Left colon (tissue), 2 donors: ENCODE measurements at regions not wholly inside any gene's neighbourhood (a gene's known extent, or its start where the extent isn't known, plus 50 kb on each side); places are given as distances from the start of the nearest gene placed in this dataset.

ENCODE experiments used
- ATAC-seq: fragments of 200-7000 bp; cut with Tn5 transposase; one replicate; pipeline ENCODE4 v1.9.1; 2020; ENCODE audit warnings: mild to moderate bottlenecking, moderate library complexity
- DNase-seq, 2 donors: peaks; one replicate each; pipeline ENCODE4 v3.0.0-alpha.2; 2020
- intact Hi-C, 2 donors: fragments of 100-400 bp; cut with DNase I in 1 of 2; cut with micrococcal nuclease in 1 of 2; formaldehyde crosslinking; loops; one replicate each; pipeline versions ENCODE4 v1.11.2 to v1.14.0; 2022; cut with DNase I, micrococcal nuclease
- donor health status: DM: no; HTN: no; CAD: no.
- donor health status: DM: yes; HTN: yes; CAD: no.

DNA sequence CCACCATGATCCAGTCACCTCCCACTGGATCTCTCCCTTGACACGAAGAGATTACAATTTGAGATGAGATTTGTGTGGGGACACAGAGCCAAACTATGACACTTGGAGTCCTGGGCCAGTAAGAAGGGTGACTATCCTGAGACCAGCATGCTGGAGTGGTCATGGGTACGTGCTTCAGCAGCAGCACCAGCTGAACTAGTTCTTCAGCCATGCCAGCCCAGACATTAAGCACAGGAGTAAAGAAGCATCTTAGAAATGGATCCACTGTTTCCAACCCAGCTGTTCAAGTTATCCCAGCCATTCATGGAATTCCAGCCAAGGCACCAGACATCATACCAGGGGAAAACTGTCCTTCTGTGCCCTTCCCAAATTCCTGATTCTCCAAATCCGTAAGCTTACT lies 370.0 kb downstream of the MAFB start:
- no peak for ATAC-seq
- DNase-seq, result no peak
- intact Hi-C loops, result no loop called here

DNA sequence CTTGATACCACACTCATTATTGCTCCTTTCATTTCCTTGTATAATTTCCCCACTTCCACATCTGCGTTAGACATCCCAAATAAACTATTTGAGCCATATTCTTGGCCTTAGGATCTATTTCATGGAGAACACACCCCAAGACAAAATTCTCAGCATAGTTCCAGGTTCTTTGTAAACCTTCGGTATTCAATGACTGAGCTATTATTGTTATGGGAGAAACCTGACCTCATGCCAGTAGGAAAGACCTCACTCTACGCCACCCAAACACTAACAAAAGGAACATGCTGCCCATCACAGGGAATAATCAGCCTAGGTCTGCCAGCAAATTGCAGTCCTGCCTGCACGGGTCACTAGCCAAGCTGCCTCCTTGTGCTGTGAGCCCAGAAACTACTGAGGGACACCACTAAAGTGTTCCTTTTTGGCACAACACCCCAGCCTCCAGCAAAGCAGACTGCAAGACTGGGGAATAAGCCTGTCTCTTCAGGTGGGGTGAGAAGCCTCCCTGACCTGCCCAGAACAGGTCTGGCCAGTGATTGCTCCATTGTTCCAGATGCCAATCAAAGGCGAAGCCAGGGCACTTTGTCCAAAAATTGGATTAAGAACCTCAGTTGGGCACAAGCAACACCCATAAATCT lies 371.8 kb downstream of the MAFB start:
- intact Hi-C loops, result no loop called here
- ATAC-seq (no peak), DNase-seq (no peak)

DNA sequence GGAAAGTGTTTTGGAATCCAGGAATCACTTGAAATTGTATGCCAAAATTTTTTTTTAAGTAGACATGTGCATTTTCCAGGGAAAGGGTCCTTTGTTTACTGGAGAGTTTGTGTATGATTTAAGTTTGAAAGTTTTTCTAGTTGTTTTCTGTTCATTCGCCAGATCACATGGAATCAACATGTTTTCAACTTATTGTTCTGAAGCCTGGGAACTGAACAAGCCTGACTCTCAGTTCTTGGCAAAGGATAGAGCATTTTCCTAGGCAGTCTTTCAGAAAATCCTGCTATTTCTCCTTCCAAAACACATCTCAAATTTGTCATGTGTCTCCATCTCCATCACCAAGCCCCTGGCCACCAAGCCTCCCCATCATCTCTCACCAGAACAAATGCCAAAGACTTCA lies 374.8 kb downstream of the MAFB start:
- DNase-seq, result no peak
- intact Hi-C loops, result no loop called here
- no peak for ATAC-seq

DNA sequence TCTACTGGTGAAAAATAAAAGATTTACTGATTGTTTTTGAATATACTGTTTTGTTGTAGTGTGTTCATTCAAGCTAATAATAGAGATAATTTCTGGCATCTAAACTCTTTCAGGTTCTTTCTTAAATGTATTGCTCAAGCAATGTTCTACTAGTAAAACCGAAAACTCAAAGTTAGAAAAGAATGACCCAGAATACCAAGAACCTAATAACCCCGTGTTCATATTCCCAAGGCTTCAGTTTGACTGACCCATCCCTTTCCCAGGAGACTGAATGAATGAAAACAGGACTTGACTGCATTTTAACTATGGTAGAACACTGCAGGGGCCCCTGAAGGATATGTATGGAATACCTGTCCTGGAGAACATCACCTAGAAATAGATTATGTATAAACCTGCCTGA lies 375.3 kb downstream of the MAFB start:
- no peak for ATAC-seq
- intact Hi-C loops, result no loop called here
- no peak for DNase-seq

DNA sequence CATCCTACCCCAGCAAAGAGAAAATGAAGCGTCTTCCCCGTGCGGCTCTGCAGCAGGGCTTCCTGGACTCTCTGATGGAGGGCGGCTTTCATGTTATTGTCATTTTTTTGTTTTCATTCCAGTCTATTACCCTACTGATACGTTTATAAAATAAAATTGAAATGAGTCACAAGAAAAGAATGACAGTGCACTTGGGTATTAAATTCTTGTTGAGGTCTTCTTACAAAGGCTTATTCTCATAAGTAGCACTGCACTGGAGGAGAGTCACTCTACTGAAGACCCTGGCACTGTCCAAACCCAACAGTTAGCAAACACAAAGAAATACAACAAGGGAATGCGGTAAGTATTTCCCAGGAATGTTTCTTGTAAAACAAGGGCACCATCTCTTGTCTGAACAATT lies 379.3 kb downstream of the MAFB start:
- DNase-seq (no peak), ATAC-seq (no peak)
- intact Hi-C loops, result no loop called here

DNA sequence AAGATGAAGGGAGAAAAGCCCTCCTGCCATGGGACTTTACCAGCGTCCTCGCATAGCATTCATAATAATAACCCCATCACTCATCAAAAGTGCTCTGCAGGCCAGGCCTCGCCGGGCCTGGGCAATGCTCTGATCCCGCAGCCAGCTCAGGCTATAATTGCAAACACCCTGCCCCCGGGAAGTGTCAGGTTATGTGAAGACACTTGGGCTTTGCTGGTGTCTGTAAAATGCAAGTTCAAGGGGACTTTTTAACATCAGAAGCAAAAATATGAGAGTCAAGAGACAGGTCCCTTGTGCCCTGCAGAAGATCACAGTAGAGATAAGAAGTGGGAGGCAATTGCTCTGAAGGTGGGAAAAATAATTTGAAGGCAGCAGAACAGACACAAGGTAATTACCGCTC lies 381.0 kb downstream of the MAFB start:
- DNase-seq, result no peak
- no peak for ATAC-seq
- intact Hi-C loops, result no loop called here

DNA sequence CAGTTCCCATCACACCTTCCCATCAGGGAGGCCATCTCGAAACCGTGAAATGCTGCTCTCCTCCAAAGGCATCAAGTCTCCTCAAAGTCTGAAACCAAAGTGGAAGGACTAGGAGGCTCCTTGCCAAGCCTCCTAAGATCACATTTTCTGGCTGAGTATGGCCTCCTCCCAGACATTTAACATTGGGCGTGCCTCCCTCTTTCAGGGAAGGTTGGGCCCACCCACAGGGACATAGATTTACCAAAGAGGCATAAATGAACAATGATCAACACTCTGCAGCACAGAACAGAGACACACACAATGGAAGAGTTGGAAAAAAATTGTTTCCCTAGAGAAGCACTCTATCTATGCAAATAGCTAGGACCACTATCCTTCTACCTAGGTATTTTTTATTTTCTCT lies 381.8 kb downstream of the MAFB start:
- DNase-seq (no peak), ATAC-seq (no peak)
- intact Hi-C loops, result no loop called here

DNA sequence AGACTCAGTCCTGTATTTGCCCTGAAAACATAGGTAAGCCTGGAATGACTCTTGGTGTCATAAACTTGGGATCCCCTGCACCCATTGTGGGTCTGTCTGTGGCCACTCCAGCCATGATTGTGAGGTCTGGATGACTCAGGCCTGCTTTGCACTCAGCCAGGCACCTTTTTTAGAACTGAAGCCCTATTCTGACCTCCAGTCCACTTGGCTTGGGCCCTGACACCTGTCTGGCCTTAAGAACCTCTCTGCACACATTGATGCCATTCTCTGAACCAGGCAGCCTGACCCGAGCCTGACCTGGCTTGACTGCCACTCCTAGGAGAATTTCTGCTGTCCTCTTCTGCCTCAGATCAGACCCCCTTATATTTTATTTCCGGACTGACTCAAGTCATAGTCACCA lies 383.7 kb downstream of the MAFB start:
- intact Hi-C loops, result no loop called here
- DNase-seq (no peak), ATAC-seq (no peak)

DNA sequence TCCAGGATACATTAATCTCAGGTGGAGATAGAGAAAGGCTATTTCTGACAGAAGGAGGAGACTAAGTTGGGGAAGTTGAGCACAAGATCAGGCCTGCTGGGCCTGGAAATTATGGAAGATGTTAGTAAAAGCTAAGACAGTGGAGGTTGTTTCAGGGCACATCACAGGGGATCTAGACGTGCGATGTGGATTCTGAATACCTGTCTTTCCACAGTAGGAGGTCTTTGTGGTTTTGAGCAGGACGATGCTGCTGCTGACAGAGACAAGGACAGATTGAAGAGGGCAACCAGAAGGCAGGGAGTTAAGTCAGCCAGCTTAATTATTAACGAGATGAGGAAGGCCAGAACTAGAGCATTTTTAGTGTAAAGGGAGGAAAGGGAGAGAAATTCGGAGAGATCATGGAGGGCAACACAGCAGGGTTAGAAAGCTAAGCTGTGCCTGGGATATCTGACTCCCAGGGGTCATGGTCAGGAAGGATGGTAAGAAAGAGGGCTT lies 384.9 kb downstream of the MAFB start:
- intact Hi-C loops, result no loop called here
- ATAC-seq, result no peak
- no peak for DNase-seq

DNA sequence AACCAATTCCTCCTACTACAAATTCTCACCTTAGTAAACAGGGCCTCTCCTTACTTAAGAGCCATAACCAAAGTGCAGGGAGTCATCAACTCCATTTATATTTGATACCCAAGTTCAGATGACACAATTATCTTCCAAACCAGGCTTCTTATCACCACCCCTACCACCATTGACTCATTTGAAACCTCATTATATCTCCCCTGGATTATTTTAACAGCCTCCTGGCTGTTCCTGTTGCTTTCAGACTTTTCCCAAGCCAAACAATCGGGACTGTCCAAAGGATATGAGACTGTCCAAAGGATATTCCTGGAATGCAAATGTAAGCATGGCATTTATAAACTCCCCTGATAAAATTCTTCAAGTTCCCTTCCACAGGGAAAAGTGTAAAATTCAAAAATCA lies 394.3 kb downstream of the MAFB start:
- DNase-seq, result no peak
- intact Hi-C loops, result no loop called here
- ATAC-seq, result no peak

DNA sequence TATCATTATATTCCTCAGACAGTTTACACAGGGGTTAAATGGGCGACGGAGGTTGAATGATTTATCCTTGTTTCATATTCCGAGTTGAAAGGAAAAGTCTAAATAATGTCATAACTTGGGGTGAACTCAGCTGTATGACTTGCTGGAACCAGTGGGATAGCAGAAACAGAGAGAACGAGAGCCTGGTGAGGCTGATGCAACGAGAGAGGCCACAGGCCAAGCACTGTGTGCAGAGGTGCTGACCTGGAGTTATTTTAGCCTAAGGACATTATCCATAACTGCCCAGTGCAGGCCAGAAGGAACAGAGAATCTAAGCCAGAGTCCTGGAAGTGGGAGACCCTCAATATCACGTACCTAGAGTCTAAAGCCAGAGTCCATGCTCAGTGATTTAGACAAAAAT lies 394.9 kb downstream of the MAFB start:
- ATAC-seq (no peak), DNase-seq (no peak)
- intact Hi-C loops, result no loop called here

DNA sequence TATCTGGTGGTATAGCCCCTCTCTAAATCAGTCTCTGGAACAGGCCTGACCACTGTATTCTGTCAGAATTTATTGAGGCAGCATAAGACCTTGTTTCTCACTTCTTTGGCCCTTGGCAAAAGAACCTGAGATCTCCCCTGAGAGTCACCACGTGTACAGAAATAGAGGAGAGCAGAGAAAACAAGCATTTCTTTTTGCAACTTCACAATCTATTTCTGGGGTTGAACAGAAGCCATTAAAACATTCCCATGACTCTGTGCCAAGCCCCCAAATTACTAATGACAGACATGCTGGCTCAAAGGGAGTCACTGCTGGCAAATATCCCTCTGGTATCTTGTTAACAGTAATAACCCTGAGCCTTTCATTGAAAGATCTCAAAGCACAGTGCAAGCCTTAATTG lies 395.3 kb downstream of the MAFB start:
- intact Hi-C loops, result no loop called here
- DNase-seq, result no peak
- ATAC-seq, result no peak

DNA sequence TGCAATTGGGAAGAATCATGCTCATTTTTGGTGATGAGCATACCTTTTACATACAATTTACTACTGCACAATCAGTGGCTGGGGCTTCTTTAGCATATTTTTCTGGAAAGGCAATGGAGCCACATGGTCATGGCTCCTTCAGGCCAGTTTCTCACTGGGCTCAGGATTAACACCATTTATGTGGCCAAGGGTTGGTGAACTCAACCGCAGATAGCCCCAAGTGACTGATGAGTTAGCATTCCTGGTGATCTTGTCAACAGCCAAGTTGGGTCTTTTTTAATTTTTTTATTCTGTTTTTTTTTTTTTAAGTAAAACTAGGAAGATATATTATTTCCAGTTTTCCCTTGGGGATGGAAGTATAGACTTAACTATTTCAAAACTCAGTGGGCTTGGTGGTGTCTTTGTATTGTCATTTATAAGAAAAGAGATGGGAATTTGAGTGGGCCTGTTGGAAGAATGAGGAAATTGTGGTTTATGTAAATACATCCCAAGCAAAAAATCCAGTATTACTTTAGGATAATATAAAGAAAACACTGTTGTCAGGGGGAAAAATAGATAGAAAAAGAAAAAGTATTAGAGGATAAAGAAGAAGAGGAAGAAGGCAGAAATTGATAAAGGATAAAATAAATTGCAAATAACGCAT lies 397.4 kb downstream of the MAFB start:
- DNase-seq (no peak), ATAC-seq (no peak)
- intact Hi-C loops, result no loop called here

DNA sequence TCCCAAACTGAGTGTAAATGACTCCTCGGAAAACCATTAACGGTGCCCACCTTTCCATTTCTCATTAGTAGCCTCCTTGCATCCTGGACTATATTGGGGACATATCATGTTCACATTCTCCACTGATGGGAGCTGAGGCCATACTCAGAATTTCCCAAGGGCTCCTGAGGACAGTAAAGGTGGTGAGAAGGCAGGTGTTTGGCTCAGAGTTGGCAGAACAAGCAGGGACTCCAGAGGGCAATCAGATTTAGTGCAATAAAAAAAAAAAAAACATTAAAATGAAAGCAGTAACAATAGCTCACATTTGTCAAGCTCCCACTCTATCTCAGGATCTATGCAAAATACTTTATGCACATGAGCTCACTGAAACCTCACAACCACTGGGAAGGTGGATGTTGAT lies 401.4 kb downstream of the MAFB start:
- no peak for DNase-seq

DNA sequence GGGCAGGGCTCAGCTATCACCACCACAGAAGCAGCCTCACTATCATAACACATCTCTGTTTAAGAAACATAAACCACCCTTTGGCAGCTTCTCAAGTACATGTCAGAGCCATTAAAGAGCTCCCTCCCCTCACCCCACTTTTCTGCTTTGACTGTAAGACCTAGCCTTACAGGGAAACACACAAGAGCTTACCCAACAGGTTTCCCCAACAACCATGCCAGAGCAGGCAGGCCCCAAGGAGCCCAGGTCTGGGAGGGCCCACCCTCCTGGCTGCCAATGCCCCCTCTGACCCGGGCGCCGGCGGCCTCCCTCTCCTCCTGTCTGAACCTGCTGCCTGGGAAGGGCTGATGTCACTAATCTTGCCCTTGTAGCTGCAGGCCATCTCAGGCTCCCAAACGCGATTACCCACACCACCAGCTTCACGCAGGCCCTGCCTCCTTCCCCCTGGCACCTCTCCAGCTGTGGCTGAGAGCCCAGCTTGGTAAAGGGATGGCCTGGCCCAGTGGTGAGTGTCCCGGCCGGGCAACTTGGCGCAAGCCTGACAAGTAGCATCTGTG lies 402.0 kb downstream of the MAFB start:
- peak; percentile 78 for ATAC-seq
- DNase-seq, result peak; percentile 62 to 79
- intact Hi-C loops, result no loop called here

More for the DNA sequence above, 401.4 kb downstream of the MAFB start:
- intact Hi-C loops, result no loop called here
- peak; percentile 62 for ATAC-seq

DNA sequence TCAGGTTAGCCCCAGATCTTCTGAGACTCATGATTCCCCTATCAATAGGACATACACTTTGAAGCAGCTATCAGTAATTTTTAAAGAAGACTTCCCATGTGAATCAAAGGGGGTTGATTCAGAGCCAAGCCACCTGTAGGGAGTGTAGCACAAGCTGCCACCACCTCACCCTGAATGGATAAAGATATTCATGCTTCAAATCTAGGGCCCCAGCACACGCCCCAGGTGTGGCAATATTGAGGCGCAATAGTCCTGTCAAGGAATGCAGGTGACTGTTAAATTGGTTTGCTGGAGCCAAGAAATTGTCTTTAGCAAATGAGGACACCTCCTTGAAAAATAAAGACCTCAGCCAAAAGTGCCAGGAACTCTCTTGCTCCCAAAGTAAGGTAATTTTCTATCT lies 404.4 kb downstream of the MAFB start:
- DNase-seq, result no peak

DNA sequence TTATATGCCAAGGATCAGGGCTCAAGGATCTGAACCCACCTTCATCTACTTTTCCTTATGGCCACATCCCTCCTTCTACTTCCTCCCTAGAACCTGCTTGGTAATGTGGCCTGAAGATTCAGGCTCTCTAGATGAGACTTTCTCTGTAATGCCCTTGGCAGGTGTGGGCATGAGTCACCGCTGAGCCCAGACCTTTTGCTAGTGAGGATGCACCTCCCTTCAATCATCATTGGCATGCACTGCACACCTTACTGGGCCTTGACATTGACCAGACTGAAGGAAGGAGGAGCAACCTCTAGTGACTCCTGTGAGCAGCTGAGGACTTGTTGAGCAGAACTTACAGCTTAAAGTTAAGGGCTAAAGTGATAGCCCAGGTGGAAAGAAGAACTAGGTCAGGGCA lies 405.3 kb downstream of the MAFB start:
- intact Hi-C loops, result no loop called here
- DNase-seq, result no peak
- no peak for ATAC-seq

More for the DNA sequence above, 404.4 kb downstream of the MAFB start:
- intact Hi-C loops, result no loop called here
- ATAC-seq, result no peak

DNA sequence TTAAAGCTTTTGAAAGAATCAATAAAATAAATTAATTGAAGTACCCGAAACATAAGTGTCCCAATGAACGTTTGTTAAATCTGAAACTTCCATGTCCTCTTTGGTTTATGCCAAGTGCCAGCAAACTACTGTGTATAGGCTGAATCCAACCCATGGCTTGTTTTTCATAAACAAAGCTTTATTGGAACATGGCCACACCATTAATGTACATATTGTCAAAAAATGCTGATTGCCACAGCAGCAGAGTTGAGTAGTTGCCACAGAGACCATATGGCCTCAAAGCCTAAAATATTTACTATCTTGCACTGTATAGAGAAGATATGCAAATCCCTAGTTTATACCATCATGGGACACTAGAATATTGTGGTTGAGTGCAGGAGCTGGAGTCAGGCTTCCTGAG lies 406.1 kb downstream of the MAFB start:
- ATAC-seq, result no peak
- DNase-seq, result no peak
- intact Hi-C loops, result no loop called here

DNA sequence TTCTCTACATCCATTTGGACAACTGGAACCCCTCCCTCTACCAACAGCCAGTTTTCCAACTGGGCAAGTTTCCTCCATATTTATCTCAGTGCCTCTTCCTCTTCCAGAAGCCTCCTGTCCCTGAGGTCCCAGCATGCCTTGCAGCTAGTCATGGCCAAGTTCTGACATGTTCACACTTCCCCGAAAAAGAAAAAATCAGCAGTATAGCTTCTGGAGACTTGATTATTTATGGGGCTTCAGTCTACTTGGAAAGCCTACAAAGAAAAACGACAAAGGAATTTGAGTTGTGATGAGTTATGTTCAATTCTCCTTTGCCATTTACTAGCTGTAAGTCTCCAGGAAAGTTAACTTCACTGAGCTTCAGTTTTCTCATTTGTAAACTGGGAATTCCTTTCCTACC lies 406.5 kb downstream of the MAFB start:
- intact Hi-C loops, result no loop called here
- no peak for ATAC-seq
- no peak for DNase-seq

DNA sequence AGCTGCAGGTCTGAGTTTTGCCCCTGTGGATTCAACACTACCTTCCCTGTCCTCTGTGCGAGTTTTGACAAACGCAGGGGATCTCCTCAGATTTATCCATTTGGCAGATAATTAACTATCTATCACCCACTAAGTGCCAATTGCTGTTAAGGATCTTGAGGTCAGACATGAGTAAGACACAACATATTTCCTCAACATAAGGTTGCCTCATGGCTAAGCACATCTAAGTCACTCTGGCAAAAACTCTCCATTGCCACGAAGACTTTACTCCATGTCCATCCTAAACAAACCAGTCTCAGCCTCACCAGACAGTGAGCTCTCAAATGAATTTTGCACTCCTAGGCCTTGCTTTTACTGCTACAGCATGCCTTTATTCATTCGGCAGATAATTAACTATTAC lies 408.4 kb downstream of the MAFB start:
- ATAC-seq (no peak), DNase-seq (no peak)
- intact Hi-C loops, result no loop called here

DNA sequence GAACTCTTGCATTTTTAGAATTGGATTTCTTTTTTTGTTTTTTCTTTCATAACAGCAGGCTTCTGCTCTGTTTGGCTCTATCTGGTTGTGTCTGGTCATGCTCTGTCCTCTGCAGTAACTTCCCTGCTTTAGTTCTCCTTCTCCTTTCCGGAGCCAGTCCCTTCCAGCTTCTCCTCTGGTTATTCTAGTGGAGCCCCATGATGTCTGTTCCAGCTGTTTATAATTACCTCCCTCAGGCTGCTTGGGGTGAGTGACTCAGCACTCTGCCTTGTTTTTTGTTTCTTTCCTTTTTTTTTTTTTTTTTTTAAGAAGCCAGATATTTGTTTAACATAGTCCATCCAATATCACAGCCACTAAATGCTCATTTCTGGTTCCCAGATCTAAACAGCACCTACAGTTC lies 409.6 kb downstream of the MAFB start:
- intact Hi-C loops, result no loop called here

More for the DNA sequence above, 409.6 kb downstream of the MAFB start:
- peak in 1 of 2 donors; percentile 45 for DNase-seq
- peak; percentile 18 for ATAC-seq
